ENCODE measurements at regions not wholly inside any gene's neighbourhood (a gene's known extent, or its start where the extent isn't known, plus 50 kb on each side); places are given as distances from the start of the nearest gene placed in this dataset.

DNA sequence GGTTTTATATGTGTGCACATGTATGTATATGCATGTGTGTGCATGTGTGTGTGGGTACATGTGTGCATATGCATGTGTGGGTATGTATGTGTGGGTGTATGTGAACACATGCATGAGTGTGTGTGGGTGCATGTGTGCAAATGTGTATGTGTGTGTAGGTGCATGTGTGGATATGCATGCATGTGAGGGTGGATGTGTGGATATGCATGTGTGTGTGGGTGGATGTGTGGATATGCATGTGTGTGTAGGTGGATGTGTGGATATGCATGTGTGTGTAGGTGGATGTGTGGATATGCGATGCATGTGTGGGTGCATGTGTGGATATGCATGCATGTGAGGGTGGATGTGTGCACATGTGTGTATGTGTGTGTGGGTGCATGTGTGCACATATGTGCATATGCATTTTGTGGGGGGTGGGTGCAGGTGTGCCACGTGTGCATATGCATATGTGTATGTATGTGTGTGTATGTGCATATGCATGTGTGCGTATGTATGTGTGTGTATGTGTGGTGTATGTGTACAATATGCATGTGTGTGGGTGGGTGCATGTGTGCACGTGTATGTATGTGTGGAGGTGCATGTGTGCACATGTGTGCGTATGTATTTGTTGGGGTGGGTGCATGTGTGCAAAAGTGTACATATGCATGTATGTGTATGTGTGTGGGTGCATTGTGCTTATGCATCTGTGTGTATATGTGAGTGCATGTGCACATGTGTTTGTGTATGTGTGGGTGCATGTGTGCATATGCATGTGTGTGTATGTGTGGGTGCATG is 144.2 kb downstream of the GAS1 start:
- no peak overlapping the region for H3K4me2 ChIP-seq (ENCODE audit: low read depth, low read length, poor library complexity, severe bottlenecking)
- TF ChIP-seq, protein P1, sequence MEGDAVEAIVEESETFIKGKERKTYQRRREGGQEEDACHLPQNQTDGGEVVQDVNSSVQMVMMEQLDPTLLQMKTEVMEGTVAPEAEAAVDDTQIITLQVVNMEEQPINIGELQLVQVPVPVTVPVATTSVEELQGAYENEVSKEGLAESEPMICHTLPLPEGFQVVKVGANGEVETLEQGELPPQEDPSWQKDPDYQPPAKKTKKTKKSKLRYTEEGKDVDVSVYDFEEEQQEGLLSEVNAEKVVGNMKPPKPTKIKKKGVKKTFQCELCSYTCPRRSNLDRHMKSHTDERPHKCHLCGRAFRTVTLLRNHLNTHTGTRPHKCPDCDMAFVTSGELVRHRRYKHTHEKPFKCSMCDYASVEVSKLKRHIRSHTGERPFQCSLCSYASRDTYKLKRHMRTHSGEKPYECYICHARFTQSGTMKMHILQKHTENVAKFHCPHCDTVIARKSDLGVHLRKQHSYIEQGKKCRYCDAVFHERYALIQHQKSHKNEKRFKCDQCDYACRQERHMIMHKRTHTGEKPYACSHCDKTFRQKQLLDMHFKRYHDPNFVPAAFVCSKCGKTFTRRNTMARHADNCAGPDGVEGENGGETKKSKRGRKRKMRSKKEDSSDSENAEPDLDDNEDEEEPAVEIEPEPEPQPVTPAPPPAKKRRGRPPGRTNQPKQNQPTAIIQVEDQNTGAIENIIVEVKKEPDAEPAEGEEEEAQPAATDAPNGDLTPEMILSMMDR (conservative IDR thresholded peaks at IDR 0.05; ENCODE audit: low read length): no peak
- no peak for TF ChIP-seq EZH2phosphoT487 (IDR thresholded peaks at IDR 0.05; ENCODE audit: borderline replicate concordance)
- H3K4me1 ChIP-seq (ENCODE audit: insufficient read depth, low read length, poor library complexity, severe bottlenecking): no peaks in the 10 kb centered on the region
- no peak overlapping the region for H3K4me3 ChIP-seq (ENCODE audit: low read length, poor library complexity, severe bottlenecking)
- no peak overlapping the region for H3K9ac ChIP-seq (ENCODE audit: low read depth, low read length, poor library complexity, severe bottlenecking)
- H2AFZ ChIP-seq (ENCODE audit: low read length): no peak overlapping the region
- H3F3A ChIP-seq (ENCODE audit: low read depth): no peaks in the 10 kb centered on the region
- no peaks in the 10 kb centered on the region for H3K9me3 ChIP-seq (ENCODE audit: insufficient read depth, low read depth, low read length)
- H3K36me3 ChIP-seq (ENCODE audit: insufficient read depth, low read length): no peaks in the 10 kb centered on the region
- H4K20me1 ChIP-seq (ENCODE audit: insufficient read depth, low read length, poor library complexity, severe bottlenecking): no peaks in the 10 kb centered on the region
- no peaks in the 10 kb centered on the region for H3K9me2 ChIP-seq (replicated peaks; ENCODE audit: low read depth, low read length)
- H3K79me2 ChIP-seq (ENCODE audit: insufficient read depth, low read length): no peaks in the 10 kb centered on the region
- H3K27me3 ChIP-seq (ENCODE audit: insufficient read depth, low read length, poor library complexity, severe bottlenecking): no peaks in the 10 kb centered on the region

DNA sequence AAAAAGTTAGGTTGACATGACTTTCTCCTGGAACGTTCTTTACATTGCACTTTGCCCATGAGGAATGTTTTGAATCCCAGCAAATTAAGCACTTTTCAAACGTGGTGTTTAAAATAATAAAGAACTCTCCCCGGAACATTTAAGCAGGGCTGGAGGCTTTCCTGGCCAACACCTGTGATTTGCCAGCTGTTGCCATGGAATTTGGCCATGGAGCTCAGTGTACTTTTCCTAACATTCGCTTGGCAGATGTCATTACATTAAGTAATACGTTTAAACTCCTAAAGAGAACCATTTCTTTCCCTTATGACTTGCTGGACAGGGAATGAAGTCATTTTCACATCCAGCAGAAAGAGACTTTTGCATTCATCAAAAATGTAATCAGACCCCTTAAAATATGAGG is 146.1 kb downstream of the GAS1 start:
- Histone ChIP-seq H2AFZ (ENCODE audit: low read length) (no peak overlapping the region), H4K20me1 (ENCODE audit: insufficient read depth, low read length, poor library complexity, severe bottlenecking) (no peaks in the 10 kb centered on the region), H3K9ac (ENCODE audit: low read depth, low read length, poor library complexity, severe bottlenecking) (no peak overlapping the region), H3K79me2 (ENCODE audit: insufficient read depth, low read length) (no peaks in the 10 kb centered on the region), H3K27me3 (ENCODE audit: insufficient read depth, low read length, poor library complexity, severe bottlenecking) (no peaks in the 10 kb centered on the region), H3K9me3 (ENCODE audit: insufficient read depth, low read depth, low read length) (no peaks in the 10 kb centered on the region), H3K4me3 (ENCODE audit: low read length, poor library complexity, severe bottlenecking) (no peak overlapping the region), H3K9me2 (replicated peaks; ENCODE audit: low read depth, low read length) (no peaks in the 10 kb centered on the region), H3K36me3 (ENCODE audit: insufficient read depth, low read length) (no peaks in the 10 kb centered on the region), H3K4me2 (ENCODE audit: low read depth, low read length, poor library complexity, severe bottlenecking) (no peak overlapping the region), H3K4me1 (ENCODE audit: insufficient read depth, low read length, poor library complexity, severe bottlenecking) (no peaks in the 10 kb centered on the region), H3F3A (ENCODE audit: low read depth) (no peaks in the 10 kb centered on the region)
- TF ChIP-seq, protein P1 (conservative IDR thresholded peaks at IDR 0.05; ENCODE audit: low read length): no peak
- no peak for TF ChIP-seq EZH2phosphoT487 (IDR thresholded peaks at IDR 0.05; ENCODE audit: borderline replicate concordance)

DNA sequence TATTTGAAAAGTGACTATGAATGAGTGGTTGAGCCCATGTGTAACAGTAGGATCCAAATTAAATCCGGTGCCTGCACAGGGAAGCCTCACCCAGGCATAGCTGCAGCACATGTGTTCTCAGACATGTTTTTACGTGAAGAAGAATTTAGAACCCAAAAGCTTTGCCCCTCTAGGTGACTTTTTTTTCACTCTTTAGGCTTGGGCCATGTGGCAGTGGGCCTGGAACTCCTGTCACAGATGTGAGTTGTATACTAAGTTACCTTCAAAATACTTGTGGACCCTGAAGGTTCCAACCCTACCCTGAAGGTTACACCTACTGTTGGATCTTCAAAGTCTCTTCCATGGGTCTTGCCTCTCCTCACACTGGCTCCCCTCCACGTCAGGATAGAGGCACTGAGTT is 146.6 kb downstream of the GAS1 start:
- TF ChIP-seq EZH2phosphoT487 (IDR thresholded peaks at IDR 0.05; ENCODE audit: borderline replicate concordance): no peak
- TF ChIP-seq, protein P1 (conservative IDR thresholded peaks at IDR 0.05; ENCODE audit: low read length): no peak
- Histone ChIP-seq H3K9me3 (ENCODE audit: insufficient read depth, low read depth, low read length) (no peaks in the 10 kb centered on the region), H4K20me1 (ENCODE audit: insufficient read depth, low read length, poor library complexity, severe bottlenecking) (no peaks in the 10 kb centered on the region), H3K4me1 (ENCODE audit: insufficient read depth, low read length, poor library complexity, severe bottlenecking) (no peaks in the 10 kb centered on the region), H3F3A (ENCODE audit: low read depth) (no peaks in the 10 kb centered on the region), H3K4me2 (ENCODE audit: low read depth, low read length, poor library complexity, severe bottlenecking) (no peak overlapping the region), H3K36me3 (ENCODE audit: insufficient read depth, low read length) (no peaks in the 10 kb centered on the region), H3K27me3 (ENCODE audit: insufficient read depth, low read length, poor library complexity, severe bottlenecking) (no peaks in the 10 kb centered on the region), H3K9ac (ENCODE audit: low read depth, low read length, poor library complexity, severe bottlenecking) (no peak overlapping the region), H3K79me2 (ENCODE audit: insufficient read depth, low read length) (no peaks in the 10 kb centered on the region), H2AFZ (ENCODE audit: low read length) (no peak overlapping the region), H3K4me3 (ENCODE audit: low read length, poor library complexity, severe bottlenecking) (no peak overlapping the region), H3K9me2 (replicated peaks; ENCODE audit: low read depth, low read length) (no peaks in the 10 kb centered on the region)

All from Loucy (cell line).